SK-N-SH treated with all-trans-retinoic acid at 6 μM for 48 hours (cell line): ENCODE measurements at regions not wholly inside any gene's neighbourhood (a gene's known extent, or its start where the extent isn't known, plus 50 kb on each side); places are given as distances from the start of the nearest gene placed in this dataset.

Experiments
- CSDC2 ChIP-seq: fragments of 250-450 bp; sonication (Bioruptor Pico); IDR thresholded peaks from 2 replicates; pipeline ENCODE4 v1.5.0; 2020; ENCODE audit warnings: mild to moderate bottlenecking, moderate library complexity
- GLIS3 ChIP-seq: fragments of 250-450 bp; sonication (Bioruptor Pico); IDR thresholded peaks from 2 replicates; pipeline ENCODE4 v1.5.0; 2020; ENCODE audit warnings: mild to moderate bottlenecking, moderate library complexity
- PPARA ChIP-seq: fragments of 250-450 bp; sonication (Bioruptor Pico); IDR thresholded peaks from 2 replicates; pipeline ENCODE4 v1.5.0; 2020; ENCODE audit warnings: mild to moderate bottlenecking, borderline replicate concordance
- ZNF70 ChIP-seq: fragments of 450-650 bp; formaldehyde crosslinking; IDR thresholded peaks from 2 replicates; pipeline ENCODE4 v1.5.0; 2020; ENCODE audit warnings: mild to moderate bottlenecking, moderate library complexity
- ZNF8 ChIP-seq: fragments of 450-650 bp; formaldehyde crosslinking; IDR thresholded peaks from 2 replicates; pipeline ENCODE4 v1.5.0; 2020; ENCODE audit warnings: mild to moderate bottlenecking, moderate library complexity
- TF ChIP-seq, protein P1 (sequence below): fragments of 250-450 bp; sonication (Bioruptor Pico); IDR thresholded peaks from 2 replicates; pipeline ENCODE4 v1.5.1; 2020; ENCODE audit warnings: low read depth, mild to moderate bottlenecking, moderate library complexity
- TF ChIP-seq, protein P2 (sequence below): fragments of 250-450 bp; sonication (Bioruptor Pico); IDR thresholded peaks from 2 replicates; pipeline ENCODE4 v1.8.0; 2020; ENCODE audit warnings: mild to moderate bottlenecking, moderate library complexity, borderline replicate concordance

DNA sequence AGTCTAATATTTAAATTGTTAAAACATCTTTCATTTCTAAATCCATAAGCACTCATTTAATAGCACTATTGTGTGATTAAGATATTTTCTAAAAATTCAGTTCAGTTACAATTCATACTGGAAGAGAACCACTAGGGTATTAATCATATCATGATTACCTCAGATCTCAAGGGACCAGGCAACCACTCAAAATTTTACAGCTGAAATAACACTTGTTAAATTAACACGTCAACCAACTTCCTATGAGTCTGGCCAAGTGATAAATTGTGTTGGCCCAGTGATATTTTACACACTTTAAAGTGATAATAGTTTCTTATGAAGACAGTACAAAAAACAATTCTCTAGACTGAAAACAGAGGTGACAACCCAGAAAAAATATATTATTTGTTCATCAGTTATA lies 869.0 kb upstream of the ADGRB3 start:
- TF ChIP-seq, protein P1, sequence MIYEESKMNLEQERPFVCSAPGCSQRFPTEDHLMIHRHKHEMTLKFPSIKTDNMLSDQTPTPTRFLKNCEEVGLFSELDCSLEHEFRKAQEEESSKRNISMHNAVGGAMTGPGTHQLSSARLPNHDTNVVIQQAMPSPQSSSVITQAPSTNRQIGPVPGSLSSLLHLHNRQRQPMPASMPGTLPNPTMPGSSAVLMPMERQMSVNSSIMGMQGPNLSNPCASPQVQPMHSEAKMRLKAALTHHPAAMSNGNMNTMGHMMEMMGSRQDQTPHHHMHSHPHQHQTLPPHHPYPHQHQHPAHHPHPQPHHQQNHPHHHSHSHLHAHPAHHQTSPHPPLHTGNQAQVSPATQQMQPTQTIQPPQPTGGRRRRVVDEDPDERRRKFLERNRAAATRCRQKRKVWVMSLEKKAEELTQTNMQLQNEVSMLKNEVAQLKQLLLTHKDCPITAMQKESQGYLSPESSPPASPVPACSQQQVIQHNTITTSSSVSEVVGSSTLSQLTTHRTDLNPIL (CRISPR knock-in tag) = no peak
- TF ChIP-seq ZNF70 (CRISPR knock-in tag) = no peak
- TF ChIP-seq, protein P2, sequence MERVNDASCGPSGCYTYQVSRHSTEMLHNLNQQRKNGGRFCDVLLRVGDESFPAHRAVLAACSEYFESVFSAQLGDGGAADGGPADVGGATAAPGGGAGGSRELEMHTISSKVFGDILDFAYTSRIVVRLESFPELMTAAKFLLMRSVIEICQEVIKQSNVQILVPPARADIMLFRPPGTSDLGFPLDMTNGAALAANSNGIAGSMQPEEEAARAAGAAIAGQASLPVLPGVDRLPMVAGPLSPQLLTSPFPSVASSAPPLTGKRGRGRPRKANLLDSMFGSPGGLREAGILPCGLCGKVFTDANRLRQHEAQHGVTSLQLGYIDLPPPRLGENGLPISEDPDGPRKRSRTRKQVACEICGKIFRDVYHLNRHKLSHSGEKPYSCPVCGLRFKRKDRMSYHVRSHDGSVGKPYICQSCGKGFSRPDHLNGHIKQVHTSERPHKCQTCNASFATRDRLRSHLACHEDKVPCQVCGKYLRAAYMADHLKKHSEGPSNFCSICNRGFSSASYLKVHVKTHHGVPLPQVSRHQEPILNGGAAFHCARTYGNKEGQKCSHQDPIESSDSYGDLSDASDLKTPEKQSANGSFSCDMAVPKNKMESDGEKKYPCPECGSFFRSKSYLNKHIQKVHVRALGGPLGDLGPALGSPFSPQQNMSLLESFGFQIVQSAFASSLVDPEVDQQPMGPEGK (CRISPR knock-in tag) = no peak
- no peak for TF ChIP-seq PPARA (CRISPR knock-in tag)
- no peak for TF ChIP-seq CSDC2 (CRISPR knock-in tag)
- TF ChIP-seq GLIS3 (CRISPR knock-in tag) = no peak
- TF ChIP-seq ZNF8 = no peak
